NCI-H1417 (cell line): ENCODE measurements at regions not wholly inside any gene's neighbourhood (a gene's known extent, or its start where the extent isn't known, plus 50 kb on each side); places are given as distances from the start of the nearest gene placed in this dataset.
"Not testable (repeated sequence)": the region's sequence is repeated elsewhere in the genome, so short reads cannot be mapped to it uniquely, and the experiment has no call there.

Experiments used
- DNase-seq, 3 experiments: peaks; one replicate each; lab custom pipeline; 2025; lab: John Stamatoyannopoulos, UW

- no peak for DNase-seq
Measured at GRCh38 chr22:35183917-35184316, 73.4 kb upstream of the HMGXB4 start.

GRCh38 chr22:35186492-35186891 lies 70.8 kb upstream of the HMGXB4 start:
- no peak for DNase-seq

- DNase-seq: not testable (repeated sequence)
Measured at GRCh38 chr22:35188930-35189329, 68.4 kb upstream of the HMGXB4 start.

- DNase-seq: no peak
Measured at GRCh38 chr22:35189559-35189958, 67.7 kb upstream of the HMGXB4 start.

GRCh38 chr22:35191412-35191811 lies 65.9 kb upstream of the HMGXB4 start:
- DNase-seq: no peak

GRCh38 chr22:35192129-35192918 lies 65.0 kb upstream of the HMGXB4 start:
- DNase-seq: no peak

GRCh38 chr22:35195226-35195625 lies 62.1 kb upstream of the HMGXB4 start:
- DNase-seq: no peak

GRCh38 chr22:35195821-35196220 lies 61.5 kb upstream of the HMGXB4 start:
- peak in 2 of 3 experiments; percentile 16 to 34 for DNase-seq

- no peak for DNase-seq
Measured at GRCh38 chr22:35197071-35197470, 60.2 kb upstream of the HMGXB4 start.

- peak in 1 of 3 experiments; percentile 34 for DNase-seq
Measured at GRCh38 chr22:35197886-35198285, 59.4 kb upstream of the HMGXB4 start.

GRCh38 chr22:35198738-35199137 lies 58.6 kb upstream of the HMGXB4 start:
- DNase-seq: no peak

- no peak for DNase-seq
Measured at GRCh38 chr22:35202376-35202775, 54.9 kb upstream of the HMGXB4 start.

GRCh38 chr22:35203583-35203982 lies 53.7 kb upstream of the HMGXB4 start:
- DNase-seq: no peak

- DNase-seq: peak in 2 of 3 experiments; percentile 5 to 61
Measured at GRCh38 chr22:35204807-35205775, 52.2 kb upstream of the HMGXB4 start.

- DNase-seq: no peak
Measured at GRCh38 chr22:35205961-35206360, 51.3 kb upstream of the HMGXB4 start.

- no peak for DNase-seq
Measured at GRCh38 chr22:35206889-35207288, 50.4 kb upstream of the HMGXB4 start.
